Right lobe of liver (tissue), 4 donors: ENCODE measurements at regions not wholly inside any gene's neighbourhood (a gene's known extent, or its start where the extent isn't known, plus 50 kb on each side); places are given as distances from the start of the nearest gene placed in this dataset.

Experiments
- CTCF ChIP-seq, 4 donors: fragments of 200-600 bp in 3 of 4; fragments of 450-650 bp in 1 of 4; IDR thresholded peaks; one replicate each; pipeline versions ENCODE4 v1.5.1 to v1.8.0; 2016 to 2022; ENCODE audit warnings: antibody characterized with exemption in 4 of 4, mild to moderate bottlenecking in 2 of 4
- POLR2A ChIP-seq: fragments of 450-650 bp; IDR thresholded peaks from one replicate; pipeline ENCODE4 v1.6.1; 2017; ENCODE audit warnings: antibody characterized with exemption, mild to moderate bottlenecking
- donor health status: DM: no; HTN: no; CAD: no.
- donor health status: DM: no; HTN: no; CAD: no.
- donor health status: DM: no; HTN: yes; CAD: no.

- TF ChIP-seq CTCF (IDR thresholded peaks at IDR 0.05) (no peak), POLR2A (no peak)
These were observed 553.8 kb upstream of the VSTM2A start for GRCh38 chr7:53988376-53988775.
